ENCODE measurements at regions not wholly inside any gene's neighbourhood (a gene's known extent, or its start where the extent isn't known, plus 50 kb on each side); places are given as distances from the start of the nearest gene placed in this dataset.

DNA sequence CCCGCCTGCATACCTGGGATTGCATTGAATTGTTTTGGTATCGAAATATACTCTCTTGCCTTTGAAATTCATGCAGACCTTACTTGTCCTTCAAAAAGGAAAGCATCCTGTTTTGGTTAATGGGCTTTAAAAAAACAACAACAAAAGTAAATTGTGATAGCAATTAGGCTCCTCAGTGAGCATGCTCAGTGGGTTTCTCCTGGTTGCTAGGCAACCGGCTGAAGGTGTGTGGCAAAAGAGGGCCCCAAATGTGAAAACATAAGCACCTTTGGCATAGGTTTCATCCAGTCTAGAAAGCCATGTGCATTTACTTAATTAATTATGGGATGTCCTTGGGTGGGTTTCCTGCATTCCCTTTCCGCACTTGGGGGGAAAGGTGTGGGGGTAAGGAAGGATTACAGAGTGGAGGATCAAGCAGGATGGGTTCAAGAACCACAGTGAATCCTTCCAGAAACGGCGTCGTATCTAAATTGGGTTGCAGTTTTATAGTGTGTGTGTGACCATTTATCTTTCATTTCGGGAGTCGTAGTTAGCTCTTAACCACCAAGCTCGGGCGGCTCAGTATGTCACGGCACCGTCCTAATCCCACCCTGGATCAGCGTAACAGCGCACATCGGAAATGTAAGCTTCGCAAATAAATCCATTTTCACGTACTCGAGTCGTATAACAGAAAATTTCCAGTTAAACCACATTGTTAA, 274.9 kb upstream of the TCF4 start:
- H3K27me3 ChIP-seq (ENCODE audit: control insufficient read depth in 2 of 2, insufficient read depth in 2 of 2, low read length in 2 of 2), result no peaks in the 10 kb centered on the region
- no peaks in the 10 kb centered on the region for H3K36me3 ChIP-seq (ENCODE audit: control insufficient read depth in 2 of 2, insufficient read depth in 2 of 2, low read length in 2 of 2)
- H3K9ac ChIP-seq (ENCODE audit: low read depth in 1 of 2, low read length in 2 of 2), result no peak overlapping the region
- no peaks in the 10 kb centered on the region for H3K9me3 ChIP-seq (ENCODE audit: control insufficient read depth in 2 of 2, low read length in 2 of 2)
- H3K4me1 ChIP-seq (ENCODE audit: control insufficient read depth in 2 of 2, insufficient read depth in 2 of 2, low read length in 2 of 2), result no peaks in the 10 kb centered on the region
- no peak overlapping the region for H3K27ac ChIP-seq (ENCODE audit: low read depth in 2 of 2, low read length in 2 of 2)
- H3K4me3 ChIP-seq (ENCODE audit: low read length in 2 of 2), result no peak overlapping the region

GRCh38 chr18:55861266-55861665, 273.3 kb upstream of the TCF4 start:
- no peaks in the 10 kb centered on the region for H3K27me3 ChIP-seq (ENCODE audit: control insufficient read depth in 2 of 2, insufficient read depth in 2 of 2, low read length in 2 of 2)
- H3K4me3 ChIP-seq (ENCODE audit: low read length in 2 of 2), result no peak overlapping the region
- H3K27ac ChIP-seq (ENCODE audit: low read depth in 2 of 2, low read length in 2 of 2), result no peak overlapping the region
- H3K9ac ChIP-seq (ENCODE audit: low read depth in 1 of 2, low read length in 2 of 2), result no peak overlapping the region
- no peaks in the 10 kb centered on the region for H3K36me3 ChIP-seq (ENCODE audit: control insufficient read depth in 2 of 2, insufficient read depth in 2 of 2, low read length in 2 of 2)
- no peaks in the 10 kb centered on the region for H3K4me1 ChIP-seq (ENCODE audit: control insufficient read depth in 2 of 2, insufficient read depth in 2 of 2, low read length in 2 of 2)
- H3K9me3 ChIP-seq (ENCODE audit: control insufficient read depth in 2 of 2, low read length in 2 of 2), result no peaks in the 10 kb centered on the region

GRCh38 chr18:55858661-55859515, 270.9 kb upstream of the TCF4 start:
- H3K9me3 ChIP-seq (ENCODE audit: control insufficient read depth in 2 of 2, low read length in 2 of 2), result peaks cover 0 to 2% of the 10 kb centered on the region in 2 donors
- no peak overlapping the region for H3K9ac ChIP-seq (ENCODE audit: low read depth in 1 of 2, low read length in 2 of 2)
- no peaks in the 10 kb centered on the region for H3K36me3 ChIP-seq (ENCODE audit: control insufficient read depth in 2 of 2, insufficient read depth in 2 of 2, low read length in 2 of 2)
- no peak overlapping the region for H3K27ac ChIP-seq (ENCODE audit: low read depth in 2 of 2, low read length in 2 of 2)
- no peak overlapping the region for H3K4me3 ChIP-seq (ENCODE audit: low read length in 2 of 2)
- H3K27me3 ChIP-seq (ENCODE audit: control insufficient read depth in 2 of 2, insufficient read depth in 2 of 2, low read length in 2 of 2), result no peaks in the 10 kb centered on the region
- no peaks in the 10 kb centered on the region for H3K4me1 ChIP-seq (ENCODE audit: control insufficient read depth in 2 of 2, insufficient read depth in 2 of 2, low read length in 2 of 2)

DNA sequence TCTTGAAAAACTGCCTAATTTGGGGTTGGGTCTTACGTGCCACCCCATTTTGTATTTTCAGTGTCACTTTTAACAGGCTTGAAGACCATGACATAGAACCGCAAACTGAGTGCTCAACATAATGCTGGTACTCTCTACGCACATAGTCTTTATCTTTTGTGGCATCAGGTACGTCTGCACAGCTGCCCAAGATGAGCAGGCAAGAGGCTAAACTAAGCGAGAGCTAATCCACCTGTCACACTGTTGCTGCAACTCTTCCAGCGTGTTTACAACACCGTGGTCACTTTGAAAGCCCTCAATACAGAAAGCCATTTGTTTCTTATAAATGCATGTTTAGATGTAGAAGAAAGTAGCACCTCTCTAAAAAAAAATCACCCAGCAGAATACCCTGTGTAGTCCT, 270.0 kb upstream of the TCF4 start:
- Histone ChIP-seq H3K36me3 (ENCODE audit: control insufficient read depth in 2 of 2, insufficient read depth in 2 of 2, low read length in 2 of 2) (no peaks in the 10 kb centered on the region), H3K27ac (ENCODE audit: low read depth in 2 of 2, low read length in 2 of 2) (no peak overlapping the region), H3K27me3 (ENCODE audit: control insufficient read depth in 2 of 2, insufficient read depth in 2 of 2, low read length in 2 of 2) (no peaks in the 10 kb centered on the region), H3K9me3 (ENCODE audit: control insufficient read depth in 2 of 2, low read length in 2 of 2) (peaks cover 0 to 2% of the 10 kb centered on the region in 2 donors), H3K4me1 (ENCODE audit: control insufficient read depth in 2 of 2, insufficient read depth in 2 of 2, low read length in 2 of 2) (no peaks in the 10 kb centered on the region), H3K9ac (ENCODE audit: low read depth in 1 of 2, low read length in 2 of 2) (no peak overlapping the region), H3K4me3 (ENCODE audit: low read length in 2 of 2) (no peak overlapping the region)

- Histone ChIP-seq H3K4me3 (ENCODE audit: low read length in 2 of 2) (no peak overlapping the region), H3K27me3 (ENCODE audit: control insufficient read depth in 2 of 2, insufficient read depth in 2 of 2, low read length in 2 of 2) (no peaks in the 10 kb centered on the region), H3K27ac (ENCODE audit: low read depth in 2 of 2, low read length in 2 of 2) (no peak overlapping the region), H3K9me3 (ENCODE audit: control insufficient read depth in 2 of 2, low read length in 2 of 2) (peaks cover 0 to 2% of the 10 kb centered on the region in 2 donors), H3K9ac (ENCODE audit: low read depth in 1 of 2, low read length in 2 of 2) (no peak overlapping the region), H3K36me3 (ENCODE audit: control insufficient read depth in 2 of 2, insufficient read depth in 2 of 2, low read length in 2 of 2) (no peaks in the 10 kb centered on the region), H3K4me1 (ENCODE audit: control insufficient read depth in 2 of 2, insufficient read depth in 2 of 2, low read length in 2 of 2) (no peaks in the 10 kb centered on the region)
These were observed 269.4 kb upstream of the TCF4 start for GRCh38 chr18:55857409-55857808.

- Histone ChIP-seq H3K27me3 (ENCODE audit: control insufficient read depth in 2 of 2, insufficient read depth in 2 of 2, low read length in 2 of 2) (no peaks in the 10 kb centered on the region), H3K27ac (ENCODE audit: low read depth in 2 of 2, low read length in 2 of 2) (no peak overlapping the region), H3K9ac (ENCODE audit: low read depth in 1 of 2, low read length in 2 of 2) (no peak overlapping the region), H3K4me1 (ENCODE audit: control insufficient read depth in 2 of 2, insufficient read depth in 2 of 2, low read length in 2 of 2) (no peaks in the 10 kb centered on the region), H3K9me3 (ENCODE audit: control insufficient read depth in 2 of 2, low read length in 2 of 2) (peaks cover 0 to 2% of the 10 kb centered on the region in 2 donors), H3K36me3 (ENCODE audit: control insufficient read depth in 2 of 2, insufficient read depth in 2 of 2, low read length in 2 of 2) (no peaks in the 10 kb centered on the region), H3K4me3 (ENCODE audit: low read length in 2 of 2) (no peak overlapping the region)
These were observed 268.7 kb upstream of the TCF4 start for GRCh38 chr18:55856679-55857078.

DNA sequence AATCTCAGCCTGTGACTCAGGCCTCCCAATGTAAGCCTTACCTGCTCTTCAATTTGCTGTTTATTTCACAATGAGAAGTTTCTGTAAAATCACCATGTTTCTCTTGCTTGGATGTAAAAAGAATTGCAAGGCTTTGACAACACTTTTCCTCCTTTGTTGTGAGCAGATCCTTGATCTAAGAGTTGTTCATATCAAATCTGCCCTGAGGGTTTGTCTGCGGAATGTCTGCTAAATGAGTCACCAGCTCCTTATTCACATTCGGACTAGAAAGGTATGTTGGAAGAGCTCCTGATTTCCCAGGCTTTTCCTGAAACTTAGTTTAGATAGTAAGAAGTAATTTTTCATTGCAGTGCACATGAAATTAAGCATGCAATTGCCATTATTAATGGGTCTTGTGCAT, 268.2 kb upstream of the TCF4 start:
- Histone ChIP-seq H3K36me3 (ENCODE audit: control insufficient read depth in 2 of 2, insufficient read depth in 2 of 2, low read length in 2 of 2) (no peaks in the 10 kb centered on the region), H3K9ac (ENCODE audit: low read depth in 1 of 2, low read length in 2 of 2) (no peak overlapping the region), H3K9me3 (ENCODE audit: control insufficient read depth in 2 of 2, low read length in 2 of 2) (peaks cover 0 to 2% of the 10 kb centered on the region in 2 donors), H3K27ac (ENCODE audit: low read depth in 2 of 2, low read length in 2 of 2) (no peak overlapping the region), H3K27me3 (ENCODE audit: control insufficient read depth in 2 of 2, insufficient read depth in 2 of 2, low read length in 2 of 2) (no peaks in the 10 kb centered on the region), H3K4me1 (ENCODE audit: control insufficient read depth in 2 of 2, insufficient read depth in 2 of 2, low read length in 2 of 2) (no peaks in the 10 kb centered on the region), H3K4me3 (ENCODE audit: low read length in 2 of 2) (no peak overlapping the region)

- Histone ChIP-seq H3K36me3 (ENCODE audit: control insufficient read depth in 2 of 2, insufficient read depth in 2 of 2, low read length in 2 of 2) (no peaks in the 10 kb centered on the region), H3K9ac (ENCODE audit: low read depth in 1 of 2, low read length in 2 of 2) (no peak overlapping the region), H3K27me3 (ENCODE audit: control insufficient read depth in 2 of 2, insufficient read depth in 2 of 2, low read length in 2 of 2) (no peaks in the 10 kb centered on the region), H3K4me3 (ENCODE audit: low read length in 2 of 2) (no peak overlapping the region), H3K9me3 (ENCODE audit: control insufficient read depth in 2 of 2, low read length in 2 of 2) (peaks cover 0 to 2% of the 10 kb centered on the region in 2 donors), H3K4me1 (ENCODE audit: control insufficient read depth in 2 of 2, insufficient read depth in 2 of 2, low read length in 2 of 2) (no peaks in the 10 kb centered on the region), H3K27ac (ENCODE audit: low read depth in 2 of 2, low read length in 2 of 2) (no peak overlapping the region)
These were observed 265.3 kb upstream of the TCF4 start for GRCh38 chr18:55853268-55853667.

- Histone ChIP-seq H3K4me1 (ENCODE audit: control insufficient read depth in 2 of 2, insufficient read depth in 2 of 2, low read length in 2 of 2) (no peaks in the 10 kb centered on the region), H3K27ac (ENCODE audit: low read depth in 2 of 2, low read length in 2 of 2) (no peak overlapping the region)
These were observed 262.9 kb upstream of the TCF4 start for GRCh38 chr18:55850904-55851303.

GRCh38 chr18:55849391-55849790, 261.4 kb upstream of the TCF4 start:
- Histone ChIP-seq H3K36me3 (ENCODE audit: control insufficient read depth in 2 of 2, insufficient read depth in 2 of 2, low read length in 2 of 2) (no peaks in the 10 kb centered on the region), H3K9me3 (ENCODE audit: control insufficient read depth in 2 of 2, low read length in 2 of 2) (peaks cover 0 to 5% of the 10 kb centered on the region in 2 donors), H3K4me3 (ENCODE audit: low read length in 2 of 2) (no peak overlapping the region), H3K27me3 (ENCODE audit: control insufficient read depth in 2 of 2, insufficient read depth in 2 of 2, low read length in 2 of 2) (no peaks in the 10 kb centered on the region), H3K9ac (ENCODE audit: low read depth in 1 of 2, low read length in 2 of 2) (no peak overlapping the region), H3K27ac (ENCODE audit: low read depth in 2 of 2, low read length in 2 of 2) (no peak overlapping the region), H3K4me1 (ENCODE audit: control insufficient read depth in 2 of 2, insufficient read depth in 2 of 2, low read length in 2 of 2) (no peaks in the 10 kb centered on the region)

More at GRCh38 chr18:55850904-55851303, 262.9 kb upstream of the TCF4 start:
- H3K9me3 ChIP-seq (ENCODE audit: control insufficient read depth in 2 of 2, low read length in 2 of 2), result peaks cover 0 to 6% of the 10 kb centered on the region in 2 donors
- no peaks in the 10 kb centered on the region for H3K36me3 ChIP-seq (ENCODE audit: control insufficient read depth in 2 of 2, insufficient read depth in 2 of 2, low read length in 2 of 2)
- no peak overlapping the region for H3K9ac ChIP-seq (ENCODE audit: low read depth in 1 of 2, low read length in 2 of 2)
- H3K27me3 ChIP-seq (ENCODE audit: control insufficient read depth in 2 of 2, insufficient read depth in 2 of 2, low read length in 2 of 2), result no peaks in the 10 kb centered on the region
- no peak overlapping the region for H3K4me3 ChIP-seq (ENCODE audit: low read length in 2 of 2)
